PC-3 (cell line): ENCODE measurements at regions not wholly inside any gene's neighbourhood (a gene's known extent, or its start where the extent isn't known, plus 50 kb on each side); places are given as distances from the start of the nearest gene placed in this dataset.

Experiments used
- ATAC-seq: fragments of 200-7000 bp; cut with Tn5 transposase; 2 replicates; pipeline ENCODE4 v1.9.1; 2020; ENCODE audit warnings: mild to moderate bottlenecking, moderate library complexity
- BruUV-seq: library from RNA; stranded (reverse); fragments of 400-500 nt; replicated peaks from 2 replicates; lab custom pipeline; 2021; lab: Mats Ljungman, UMichigan
- CTCF ChIA-PET: fragments of 300-600 bp; sonication (Branson Sonifier 250); formaldehyde crosslinking; loops from one replicate; lab custom pipeline; 2022; ENCODE audit warnings: antibody characterized with exemption; lab: Charles Lee
- POLR2A ChIA-PET: fragments of 300-600 bp; sonication (Branson Sonifier 250); formaldehyde crosslinking; loops from one replicate; lab custom pipeline; 2022; ENCODE audit warnings: antibody characterized with exemption; ENCODE audit not compliant: unreplicated experiment; lab: Charles Lee
- DNase-seq: peaks from one replicate; pipeline ENCODE4 v3.0.0-alpha.2; 2015
- H2AFZ ChIP-seq: fragments of 300-600 bp; sonication (generic); 2 replicates; pipeline ENCODE4 v1.6.0; 2016; ENCODE audit warnings: antibody characterized with exemption, low read length
- H3F3A ChIP-seq: fragments of 300-600 bp; sonication (generic); one replicate; pipeline ENCODE4 v1.6.0; 2017; ENCODE audit warnings: antibody characterized with exemption, low read length, control low read depth, mild to moderate bottlenecking; ENCODE audit not compliant: unreplicated experiment
- H3K27ac ChIP-seq: fragments of 300-600 bp; sonication (generic); 2 replicates; pipeline ENCODE4 v1.5.1; 2016; ENCODE audit warnings: mild to moderate bottlenecking, low read length
- H3K27me3 ChIP-seq: fragments of 300-600 bp; sonication (generic); 2 replicates; pipeline ENCODE4 v1.6.1; 2016; ENCODE audit warnings: low read length, mixed read lengths
- H3K36me3 ChIP-seq: fragments of 300-600 bp; sonication (generic); 2 replicates; pipeline ENCODE4 v1.6.1; 2016; ENCODE audit warnings: low read depth, mixed run types, low read length, mixed read lengths
- H3K4me1 ChIP-seq: fragments of 300-600 bp; sonication (generic); 2 replicates; pipeline ENCODE4 v1.5.1; 2016; ENCODE audit warnings: low read length; ENCODE audit not compliant: insufficient read depth
- H3K4me2 ChIP-seq: fragments of 300-600 bp; sonication (generic); 2 replicates; pipeline ENCODE4 v1.6.0; 2016; ENCODE audit warnings: low read length
- H3K4me3 ChIP-seq: fragments of 300-600 bp; sonication (generic); 2 replicates; pipeline ENCODE4 v1.5.1; 2016; ENCODE audit warnings: mild to moderate bottlenecking, low read length, mixed read lengths
- H3K79me2 ChIP-seq: fragments of 300-600 bp; sonication (generic); 2 replicates; pipeline ENCODE4 v1.6.1; 2017; ENCODE audit warnings: low read length, mixed read lengths
- H3K9ac ChIP-seq: fragments of 300-600 bp; sonication (generic); 2 replicates; pipeline ENCODE4 v1.6.0; 2016; ENCODE audit warnings: mild to moderate bottlenecking, low read length
- H3K9me2 ChIP-seq: fragments of 300-600 bp; sonication (generic); replicated peaks from 2 replicates; pipeline ENCODE4 v1.6.1; 2016; ENCODE audit warnings: mixed run types, low read length, mixed read lengths
- H3K9me3 ChIP-seq: fragments of 300-600 bp; sonication (generic); 2 replicates; pipeline ENCODE4 v1.6.1; 2016; ENCODE audit warnings: low read length, mixed read lengths
- H4K20me1 ChIP-seq: fragments of 300-600 bp; sonication (generic); 2 replicates; pipeline ENCODE4 v1.6.1; 2016; ENCODE audit warnings: low read length, mixed read lengths
- CTCF ChIP-seq: fragments of 300-600 bp; sonication (generic); conservative IDR thresholded peaks from 2 replicates; pipeline ENCODE4 v1.5.1; 2017; ENCODE audit warnings: antibody characterized with exemption, low read depth, mild to moderate bottlenecking, low read length
- EZH2 ChIP-seq: fragments of 300-600 bp; sonication (generic); IDR thresholded peaks from one replicate; pipeline ENCODE4 v1.6.1; 2017; ENCODE audit warnings: antibody characterized with exemption, mild to moderate bottlenecking, low read length; ENCODE audit not compliant: unreplicated experiment
- EZH2phosphoT487 ChIP-seq: fragments of 300-600 bp; sonication (generic); IDR thresholded peaks from 2 replicates; pipeline ENCODE4 v1.6.1; 2018; ENCODE audit warnings: mild to moderate bottlenecking, antibody characterized with exemption, low read length, borderline replicate concordance
- intact Hi-C: fragments of 100-400 bp; cut with micrococcal nuclease; formaldehyde crosslinking; loops from 2 replicates; pipeline ENCODE4 v1.9.0; 2023

GRCh38 chr1:29761159-29761928 lies 525.0 kb downstream of the PTPRU start:
- intact Hi-C loops = no loop called here

GRCh38 chr1:29760067-29760564 lies 523.8 kb downstream of the PTPRU start:
- H2AFZ ChIP-seq = no peak overlapping the region
- BruUV-seq = no TSS peak
- H3K9me2 ChIP-seq = no peaks in the 10 kb centered on the region
- no peak overlapping the region for H3K4me2 ChIP-seq
- no peak overlapping the region for H3K4me3 ChIP-seq
- H3K27me3 ChIP-seq = 0 out of 2 replicates have a peak, but pooled peaks cover 6% of the 10 kb centered on the region
- POLR2A ChIA-PET = no interaction called here
- no peaks in the 10 kb centered on the region for H3F3A ChIP-seq
- no peaks in the 10 kb centered on the region for H3K4me1 ChIP-seq
- no peaks in the 10 kb centered on the region for H3K36me3 ChIP-seq
- no peaks in the 10 kb centered on the region for H3K9me3 ChIP-seq
- no peak overlapping the region for H3K27ac ChIP-seq
- H3K9ac ChIP-seq = no peak overlapping the region
- no peaks in the 10 kb centered on the region for H3K79me2 ChIP-seq
- intact Hi-C loops = no loop called here
- no peak for DNase-seq
- CTCF ChIA-PET = interaction anchor here (0.6 kb wide), 1 partner anchor 390 kb away, joined by 3 read pairs; no protein-coding TSS in a partner anchor
- ATAC-seq = no peak
- TF ChIP-seq CTCF (no peak), EZH2 (no peak), EZH2phosphoT487 (no peak)
- no peaks in the 10 kb centered on the region for H4K20me1 ChIP-seq

More at GRCh38 chr1:29761159-29761928, 525.0 kb downstream of the PTPRU start:
- H3K27me3 ChIP-seq = peaks cover 10% of the 10 kb centered on the region; the same call in 1 of the 2 replicates
- H3K27ac ChIP-seq = no peak overlapping the region
- BruUV-seq = no TSS peak
- TF ChIP-seq EZH2phosphoT487 = no peak
- TF ChIP-seq CTCF = no peak
- TF ChIP-seq EZH2 = no peak
- ChIA-PET POLR2A (no interaction called here), CTCF (no interaction called here)
- no peaks in the 10 kb centered on the region for H3F3A ChIP-seq
- no peak overlapping the region for H3K9ac ChIP-seq
- no peak overlapping the region for H3K4me2 ChIP-seq
- no peak overlapping the region for H3K4me3 ChIP-seq
- no peak for DNase-seq
- H4K20me1 ChIP-seq = no peaks in the 10 kb centered on the region
- no peak overlapping the region for H2AFZ ChIP-seq
- no peaks in the 10 kb centered on the region for H3K9me2 ChIP-seq
- ATAC-seq = no peak
- H3K9me3 ChIP-seq = no peaks in the 10 kb centered on the region
- no peaks in the 10 kb centered on the region for H3K4me1 ChIP-seq
- H3K36me3 ChIP-seq = no peaks in the 10 kb centered on the region
- H3K79me2 ChIP-seq = no peaks in the 10 kb centered on the region
